ENCODE measurements at regions not wholly inside any gene's neighbourhood (a gene's known extent, or its start where the extent isn't known, plus 50 kb on each side); places are given as distances from the start of the nearest gene placed in this dataset.
"Not testable (repeated sequence)": the region's sequence is repeated elsewhere in the genome, so short reads cannot be mapped to it uniquely, and the experiment has no call there.

DNA sequence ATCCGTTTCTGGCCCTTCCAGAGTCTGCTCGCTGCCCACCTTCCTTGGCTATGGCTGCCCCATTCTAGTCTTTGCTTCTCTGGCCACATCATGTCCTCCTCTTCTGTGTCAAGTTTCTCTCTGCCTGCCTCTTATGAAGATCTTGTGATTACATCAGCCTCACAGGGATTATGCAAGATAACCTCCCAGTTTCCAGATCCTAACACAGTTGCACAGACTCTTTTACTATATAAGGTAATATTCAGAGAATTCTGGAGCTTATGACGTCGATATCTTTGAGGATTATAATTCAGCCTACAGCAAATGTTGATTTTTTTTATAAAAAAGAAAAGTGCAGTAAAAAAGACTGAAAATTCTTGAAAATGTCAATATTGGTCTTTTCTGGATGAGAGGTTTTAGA is 97.2 kb upstream of the CRYM start:
- TF ChIP-seq, protein P1, sequence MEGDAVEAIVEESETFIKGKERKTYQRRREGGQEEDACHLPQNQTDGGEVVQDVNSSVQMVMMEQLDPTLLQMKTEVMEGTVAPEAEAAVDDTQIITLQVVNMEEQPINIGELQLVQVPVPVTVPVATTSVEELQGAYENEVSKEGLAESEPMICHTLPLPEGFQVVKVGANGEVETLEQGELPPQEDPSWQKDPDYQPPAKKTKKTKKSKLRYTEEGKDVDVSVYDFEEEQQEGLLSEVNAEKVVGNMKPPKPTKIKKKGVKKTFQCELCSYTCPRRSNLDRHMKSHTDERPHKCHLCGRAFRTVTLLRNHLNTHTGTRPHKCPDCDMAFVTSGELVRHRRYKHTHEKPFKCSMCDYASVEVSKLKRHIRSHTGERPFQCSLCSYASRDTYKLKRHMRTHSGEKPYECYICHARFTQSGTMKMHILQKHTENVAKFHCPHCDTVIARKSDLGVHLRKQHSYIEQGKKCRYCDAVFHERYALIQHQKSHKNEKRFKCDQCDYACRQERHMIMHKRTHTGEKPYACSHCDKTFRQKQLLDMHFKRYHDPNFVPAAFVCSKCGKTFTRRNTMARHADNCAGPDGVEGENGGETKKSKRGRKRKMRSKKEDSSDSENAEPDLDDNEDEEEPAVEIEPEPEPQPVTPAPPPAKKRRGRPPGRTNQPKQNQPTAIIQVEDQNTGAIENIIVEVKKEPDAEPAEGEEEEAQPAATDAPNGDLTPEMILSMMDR (IDR thresholded peaks at IDR 0.05; ENCODE audit: extremely low read depth in 1 of 2, insufficient read depth in 1 of 2, low read depth in 1 of 2, low read length in 2 of 2) = not testable (repeated sequence)
- TF ChIP-seq POLR2A (IDR thresholded peaks at IDR 0.05; ENCODE audit: low read depth, low read length); JUN (IDR thresholded peaks at IDR 0.05; ENCODE audit: borderline replicate concordance, insufficient read depth, insufficient read length, low read depth); EZH2 (IDR thresholded peaks at IDR 0.05; ENCODE audit: borderline replicate concordance, low read depth, low read length, severe bottlenecking); POLR2AphosphoS5 (IDR thresholded peaks at IDR 0.05; ENCODE audit: insufficient read depth, low read depth, low read length); FOS (IDR thresholded peaks at IDR 0.05; ENCODE audit: borderline replicate concordance, insufficient read depth, low read length); MYC (IDR thresholded peaks at IDR 0.05; ENCODE audit: low read depth, low read length); GATA2 (IDR thresholded peaks at IDR 0.05; ENCODE audit: insufficient read depth, insufficient read length, low read depth, low read length): not testable (repeated sequence)
- TF ChIP-seq, protein P2, sequence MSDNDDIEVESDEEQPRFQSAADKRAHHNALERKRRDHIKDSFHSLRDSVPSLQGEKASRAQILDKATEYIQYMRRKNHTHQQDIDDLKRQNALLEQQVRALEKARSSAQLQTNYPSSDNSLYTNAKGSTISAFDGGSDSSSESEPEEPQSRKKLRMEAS (IDR thresholded peaks at IDR 0.05; ENCODE audit: insufficient read depth, insufficient read length) = not testable (repeated sequence)

Data from endothelial cell of umbilical vein (primary cell).